Middle frontal gyrus (tissue), 1 donor: ENCODE measurements at regions not wholly inside any gene's neighbourhood (a gene's known extent, or its start where the extent isn't known, plus 50 kb on each side); places are given as distances from the start of the nearest gene placed in this dataset.

Experiments
- DNase-seq: peaks from one replicate; pipeline ENCODE4 v3.0.0-alpha.2; 2015; ENCODE audit warnings: low spot score; ENCODE audit errors: extremely low spot score

- no peak for DNase-seq
Measured at GRCh38 chr21:38696579-38696978, 109.2 kb upstream of the ETS2 start.

DNA sequence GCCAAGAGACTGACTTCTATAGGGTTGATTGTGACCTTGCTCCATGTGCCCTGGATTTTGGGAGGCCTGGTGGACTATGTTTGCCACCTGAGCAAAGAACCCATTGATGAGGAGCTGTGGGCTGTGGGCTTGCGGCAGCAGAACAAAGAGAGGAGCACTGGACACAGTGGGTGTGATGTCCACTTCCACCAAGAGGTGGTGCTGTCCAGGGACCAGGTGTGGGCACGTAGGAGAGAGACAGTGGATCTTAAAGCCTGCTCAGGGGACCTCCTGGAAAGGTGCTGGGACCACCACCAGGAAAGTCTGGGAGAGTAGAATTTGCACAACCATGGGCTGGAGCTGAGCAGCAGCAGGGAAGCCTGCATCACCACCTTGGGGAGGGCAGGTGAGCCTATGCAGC lies 106.7 kb upstream of the ETS2 start:
- no peak for DNase-seq

- DNase-seq, result no peak
Measured at GRCh38 chr21:38702196-38702595, 103.5 kb upstream of the ETS2 start.

DNA sequence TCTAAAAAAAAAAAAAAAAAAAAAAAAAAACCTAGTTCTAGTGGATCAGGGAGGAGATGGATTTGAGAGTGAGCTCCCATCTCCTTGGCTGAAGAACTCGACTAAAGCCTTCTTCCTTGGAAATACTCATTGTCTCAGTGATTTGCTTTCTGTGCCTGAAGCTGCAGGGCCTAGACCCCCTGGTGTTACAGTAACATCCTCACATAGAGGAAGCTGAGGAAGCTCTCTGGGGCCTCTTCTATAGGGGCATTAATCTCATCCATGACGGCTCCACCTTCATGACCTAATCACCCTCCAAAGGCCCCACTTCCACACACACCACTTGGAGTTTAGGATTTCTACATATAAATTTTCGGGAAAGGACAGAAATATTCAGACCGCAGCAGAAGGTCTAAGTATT lies 95.9 kb upstream of the ETS2 start:
- no peak for DNase-seq

- no peak for DNase-seq
Measured at GRCh38 chr21:38712071-38712470, 93.7 kb upstream of the ETS2 start.

DNA sequence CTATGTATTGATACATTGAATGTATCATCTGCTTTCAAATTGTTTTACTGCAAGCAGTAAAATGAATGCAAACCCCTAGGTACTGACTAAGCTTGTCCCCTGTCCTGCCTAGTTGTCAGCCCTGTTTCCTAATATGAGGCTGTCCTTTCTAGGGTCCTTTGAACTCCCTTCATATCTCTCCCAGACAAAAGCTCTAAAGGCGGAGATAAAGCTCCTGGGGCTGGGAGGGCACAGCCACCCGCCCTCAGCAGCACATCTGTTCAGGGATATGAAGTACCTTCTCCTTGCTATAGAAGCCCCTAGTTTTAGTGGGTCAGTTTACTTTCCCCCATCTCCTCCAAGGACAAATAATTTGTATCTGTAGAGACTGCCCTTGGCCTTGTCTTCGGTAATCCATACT lies 93.1 kb upstream of the ETS2 start:
- DNase-seq, result no peak

GRCh38 chr21:38714039-38714817 lies 91.5 kb upstream of the ETS2 start:
- DNase-seq, result no peak

- DNase-seq, result no peak
Measured at GRCh38 chr21:38714999-38715398, 90.7 kb upstream of the ETS2 start.

DNA sequence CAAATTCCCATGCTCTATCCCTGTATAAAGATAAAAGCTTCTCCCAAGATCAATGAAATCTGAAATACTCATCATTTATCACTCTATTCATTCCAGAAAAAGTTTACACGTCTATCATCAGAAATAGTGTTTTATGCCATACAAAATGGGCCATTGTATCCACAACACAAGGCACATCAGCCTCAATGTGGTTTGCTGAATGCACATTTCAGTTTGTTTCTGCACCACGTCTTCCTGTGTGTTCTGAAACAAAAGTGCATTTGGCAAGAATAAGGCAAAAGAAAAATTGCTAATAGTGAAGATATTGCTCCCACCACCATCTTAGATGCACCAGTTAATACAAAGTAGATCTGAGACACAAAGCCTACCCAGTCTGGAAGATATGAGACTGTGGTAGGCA lies 89.6 kb upstream of the ETS2 start:
- no peak for DNase-seq

GRCh38 chr21:38716942-38717341 lies 88.8 kb upstream of the ETS2 start:
- no peak for DNase-seq

GRCh38 chr21:38718481-38718880 lies 87.2 kb upstream of the ETS2 start:
- no peak for DNase-seq

GRCh38 chr21:38720074-38720473 lies 85.7 kb upstream of the ETS2 start:
- no peak for DNase-seq

GRCh38 chr21:38721055-38721454 lies 84.7 kb upstream of the ETS2 start:
- DNase-seq, result no peak

- DNase-seq, result no peak
Measured at GRCh38 chr21:38721958-38722357, 83.8 kb upstream of the ETS2 start.

GRCh38 chr21:38725196-38726157 lies 80.3 kb upstream of the ETS2 start:
- DNase-seq, result no peak

DNA sequence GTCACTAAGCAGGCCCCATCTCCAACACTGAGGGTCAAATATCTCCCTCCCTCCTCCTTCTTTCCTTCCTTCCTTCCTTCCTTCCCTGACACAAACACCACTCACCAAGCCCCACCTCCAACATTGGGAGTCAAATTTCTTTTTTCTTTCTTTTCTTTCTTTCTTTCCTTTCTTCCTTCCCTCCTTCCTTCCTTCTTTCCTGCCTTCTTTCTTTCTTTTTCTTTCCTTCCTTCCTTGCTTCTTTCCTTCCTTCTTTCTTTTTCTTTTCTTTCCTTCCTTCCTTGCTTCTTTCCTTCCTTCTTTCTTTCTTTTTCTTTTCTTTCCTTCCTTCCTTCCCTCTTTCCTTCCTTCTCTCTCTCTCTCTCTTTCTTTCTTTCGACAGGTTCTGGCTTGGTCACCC lies 79.2 kb upstream of the ETS2 start:
- DNase-seq, result no peak

- no peak for DNase-seq
Measured at GRCh38 chr21:38729291-38729690, 76.4 kb upstream of the ETS2 start.

DNA sequence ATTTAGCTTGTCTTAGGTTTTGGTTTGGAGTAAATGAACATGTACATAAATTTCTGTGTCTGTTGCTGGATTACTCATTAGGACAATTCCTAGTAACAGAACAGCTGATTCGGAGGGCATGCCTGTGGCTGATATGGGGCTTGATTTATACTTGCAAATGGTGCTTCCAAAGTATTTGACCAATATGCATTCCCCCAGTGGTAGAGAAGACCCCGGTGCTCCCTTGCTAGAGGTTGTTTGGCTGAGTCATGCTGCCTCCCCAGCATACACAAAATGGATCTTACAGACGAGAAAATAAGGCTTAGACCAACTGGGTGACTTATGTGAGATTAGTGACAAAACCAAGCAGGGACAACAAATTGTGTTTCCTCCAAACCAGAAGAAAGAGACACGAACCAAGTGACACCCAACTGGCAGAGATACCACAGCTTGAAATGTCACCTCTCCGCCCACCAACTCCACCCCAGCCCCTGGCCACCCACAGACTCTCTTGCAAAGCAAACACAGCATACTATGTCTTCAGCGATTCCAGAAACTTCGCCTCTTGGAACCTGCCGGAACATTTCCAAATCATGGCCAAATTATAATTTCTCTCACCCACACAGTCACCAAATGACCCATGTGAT lies 75.9 kb upstream of the ETS2 start:
- no peak for DNase-seq

DNA sequence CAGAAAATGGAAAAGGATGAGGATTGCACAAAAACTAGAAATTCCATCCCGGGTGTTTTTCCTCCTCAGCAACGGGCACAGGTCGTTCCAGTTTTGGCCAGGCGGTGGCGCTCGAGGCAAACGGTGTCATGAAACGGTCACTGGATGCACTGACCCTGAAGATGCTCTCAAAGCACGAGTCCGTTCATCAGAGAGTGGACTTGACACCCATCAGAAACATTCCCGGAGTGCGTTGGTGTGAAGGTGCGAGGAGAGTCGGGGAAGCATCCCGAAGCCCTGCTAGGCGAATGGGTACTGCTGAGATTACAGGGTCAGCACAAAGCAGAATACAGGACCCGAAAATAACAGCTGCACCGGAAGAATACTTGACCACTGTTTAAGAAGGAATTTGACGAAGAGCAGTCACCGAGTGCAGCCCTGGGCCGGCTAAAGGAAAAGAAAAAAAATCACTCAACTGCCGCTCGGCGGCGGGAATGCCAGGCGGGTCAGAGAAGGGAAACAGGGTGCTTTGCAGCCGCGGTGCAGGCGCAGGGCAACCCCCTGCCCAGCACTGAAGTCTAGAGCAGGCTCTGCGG lies 71.7 kb upstream of the ETS2 start:
- DNase-seq, result peak; percentile 75

DNA sequence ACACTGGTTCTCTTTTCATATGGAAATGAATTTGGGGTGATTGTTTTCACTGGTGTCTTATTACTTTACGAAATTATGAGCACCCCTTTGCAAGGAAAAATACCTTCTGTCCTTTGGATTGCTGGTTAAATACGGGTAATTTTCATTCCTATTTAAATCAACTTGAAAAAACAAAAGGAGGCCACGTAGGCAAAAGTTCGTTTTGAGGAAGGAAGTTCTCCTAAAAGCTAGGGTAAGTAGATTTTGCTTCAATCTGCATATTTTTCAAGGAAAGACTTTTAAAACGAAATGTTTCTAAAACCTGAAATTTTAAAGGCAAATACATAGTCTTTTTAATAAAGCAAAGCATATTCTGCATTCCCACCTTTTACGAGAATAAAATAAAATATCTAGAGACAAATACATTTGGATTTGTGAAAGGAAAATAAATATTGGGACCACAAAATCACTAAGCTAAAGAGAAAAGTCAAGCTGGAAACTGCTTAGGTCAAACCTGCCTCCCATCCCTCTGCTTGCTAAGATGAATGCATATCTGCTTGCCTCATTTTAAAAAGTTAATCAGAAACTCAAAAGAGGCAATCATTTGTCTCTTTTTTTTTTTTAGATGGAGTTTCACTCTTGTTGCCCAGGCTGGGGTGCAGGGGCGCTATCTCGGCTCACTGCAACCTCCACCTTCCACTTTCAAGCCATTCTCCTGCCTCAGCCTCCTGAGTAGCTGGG lies 70.9 kb upstream of the ETS2 start:
- DNase-seq, result no peak

DNA sequence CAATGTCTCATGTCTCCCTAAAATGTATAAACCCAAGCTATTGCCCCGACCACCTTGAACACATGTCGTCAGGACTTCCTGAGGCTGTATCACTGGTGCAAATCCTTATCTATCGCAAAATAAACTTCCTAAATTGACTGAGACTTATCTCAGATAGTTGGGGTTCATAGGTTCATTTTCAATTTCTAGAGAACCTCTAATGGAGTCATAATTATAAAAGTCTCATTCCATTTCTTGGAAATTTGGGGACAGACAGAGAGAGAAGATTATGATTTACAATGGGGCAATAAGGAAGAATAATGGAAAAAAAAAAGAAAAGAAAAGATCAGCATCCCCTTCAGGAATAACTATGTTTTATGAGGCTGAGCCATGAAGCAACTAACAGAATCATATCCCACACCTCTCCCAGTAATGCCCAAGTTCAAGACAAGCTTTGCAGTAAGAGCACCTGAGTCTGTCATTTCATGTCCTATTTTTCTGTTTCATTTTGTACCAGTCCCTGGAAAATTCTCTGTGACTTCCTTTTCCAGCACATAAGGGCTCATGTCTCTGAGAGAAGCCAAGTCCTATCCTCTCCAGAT lies 70.0 kb upstream of the ETS2 start:
- DNase-seq, result no peak
